OCI-M1 (cell line): ENCODE measurements at regions not wholly inside any gene's neighbourhood (a gene's known extent, or its start where the extent isn't known, plus 50 kb on each side); places are given as distances from the start of the nearest gene placed in this dataset.

Experiments used
- DNase-seq: peaks from one replicate; lab custom pipeline; 2025; lab: John Stamatoyannopoulos, UW

DNA sequence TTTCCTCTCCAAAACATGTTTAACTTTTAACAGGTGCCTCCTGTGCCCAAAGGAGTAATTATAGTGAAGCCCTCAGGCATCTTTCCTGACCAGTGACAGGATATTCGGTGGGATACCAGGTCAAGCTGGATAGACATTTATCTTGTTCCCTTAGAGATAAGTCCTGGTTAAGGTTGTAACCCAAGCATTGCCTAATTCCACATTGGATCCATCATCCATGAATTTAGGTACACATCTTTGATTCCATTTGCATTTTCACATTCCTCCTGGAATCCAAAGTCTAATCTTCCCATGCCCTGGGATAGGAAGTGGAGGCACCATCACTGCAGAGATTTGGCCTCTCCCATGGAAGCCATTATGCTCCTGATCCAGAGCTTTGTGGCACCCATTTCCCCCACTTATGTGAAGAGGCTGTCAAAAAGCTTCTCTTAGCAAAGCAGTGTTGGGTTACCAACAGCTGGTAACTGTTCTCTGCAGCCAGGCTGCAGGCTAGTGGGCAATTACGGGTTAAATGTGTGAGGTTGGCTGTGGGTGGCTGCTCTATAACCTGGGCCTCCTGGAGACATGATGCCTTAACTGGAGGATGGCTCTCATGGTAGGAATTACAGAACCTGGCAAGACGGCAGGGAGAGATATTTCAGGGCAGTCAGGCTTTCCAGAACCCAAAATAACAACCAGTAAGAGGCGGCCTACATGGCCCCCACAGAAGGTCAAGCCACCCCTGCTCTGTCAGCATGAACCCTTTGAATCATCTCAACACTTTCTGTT, 96.9 kb upstream of the VGLL2 start:
- DNase-seq, result no peak

DNA sequence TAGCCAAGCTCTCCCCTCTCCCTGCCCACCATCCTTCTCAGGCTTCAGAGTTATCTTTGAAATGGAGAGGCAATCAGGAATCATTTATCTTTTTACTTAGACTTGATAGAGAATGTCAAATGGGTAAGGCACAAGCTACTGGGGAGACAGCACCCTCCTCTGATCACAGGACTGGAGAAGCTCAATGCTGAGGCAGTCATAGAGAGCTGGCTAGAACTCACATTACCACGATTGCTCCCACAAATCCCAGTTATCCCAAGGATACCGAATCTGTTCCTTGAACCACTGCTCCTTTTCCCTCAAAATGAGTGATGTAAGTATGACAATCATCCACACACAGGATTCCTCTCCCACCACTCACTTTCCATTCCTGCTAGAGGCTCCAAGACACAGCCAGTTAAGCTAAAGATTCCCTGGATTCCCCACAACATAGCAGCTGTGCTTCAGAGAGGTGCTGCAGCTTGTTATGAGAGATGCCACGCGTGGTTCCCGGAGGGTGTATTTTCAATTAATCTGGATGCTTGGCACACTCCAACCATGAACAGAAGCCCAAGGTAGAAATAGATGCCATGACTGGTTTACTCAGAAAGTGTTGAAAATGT, 96.2 kb upstream of the VGLL2 start:
- DNase-seq, result no peak

DNA sequence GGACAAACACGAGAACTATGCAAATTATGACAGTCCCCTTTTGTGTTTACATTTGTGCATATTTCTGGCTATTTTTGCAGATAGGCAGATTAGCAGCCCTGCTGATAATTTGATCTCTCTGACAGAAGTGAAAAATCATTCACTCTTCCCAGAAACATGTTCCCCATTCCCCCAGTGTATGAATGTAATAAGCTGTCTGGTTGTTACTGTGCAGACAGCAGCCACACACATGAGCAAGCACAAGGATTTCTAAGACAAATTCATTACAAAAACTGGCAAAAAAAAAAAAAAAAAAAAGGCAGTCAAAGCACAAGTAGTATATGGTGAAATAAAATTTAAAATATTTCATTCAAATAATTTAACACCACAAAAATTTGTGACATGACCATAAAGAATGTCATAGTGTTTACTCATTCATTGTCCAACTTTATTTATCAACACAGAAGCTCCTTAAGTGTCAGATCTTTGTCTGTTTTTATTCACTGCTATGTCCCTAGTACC, 95.5 kb upstream of the VGLL2 start:
- DNase-seq, result no peak

- DNase-seq, result no peak
Observed at GRCh38 chr6:117174835-117175360, 90.5 kb upstream of the VGLL2 start.

- peak; percentile 47 for DNase-seq
Observed at GRCh38 chr6:117188627-117189201, 76.6 kb upstream of the VGLL2 start.

DNA sequence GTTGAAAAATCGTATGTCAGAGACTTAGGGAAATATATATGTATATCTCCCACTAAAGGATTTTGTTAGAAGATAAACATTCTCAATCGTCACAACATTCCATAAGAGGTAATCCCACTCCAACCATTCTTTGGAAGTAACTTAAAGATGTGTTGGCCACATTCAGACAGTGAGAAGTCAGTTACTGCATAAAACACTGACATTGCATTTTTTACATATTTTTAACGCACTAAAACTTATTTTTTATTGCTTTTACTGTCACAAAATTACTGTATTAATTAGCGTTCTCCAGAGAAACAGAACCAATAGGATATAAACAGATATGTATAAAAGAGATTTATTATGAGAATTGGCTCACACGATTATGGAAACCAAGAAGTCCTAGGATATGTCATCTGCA, 74.3 kb upstream of the VGLL2 start:
- DNase-seq, result no peak

DNA sequence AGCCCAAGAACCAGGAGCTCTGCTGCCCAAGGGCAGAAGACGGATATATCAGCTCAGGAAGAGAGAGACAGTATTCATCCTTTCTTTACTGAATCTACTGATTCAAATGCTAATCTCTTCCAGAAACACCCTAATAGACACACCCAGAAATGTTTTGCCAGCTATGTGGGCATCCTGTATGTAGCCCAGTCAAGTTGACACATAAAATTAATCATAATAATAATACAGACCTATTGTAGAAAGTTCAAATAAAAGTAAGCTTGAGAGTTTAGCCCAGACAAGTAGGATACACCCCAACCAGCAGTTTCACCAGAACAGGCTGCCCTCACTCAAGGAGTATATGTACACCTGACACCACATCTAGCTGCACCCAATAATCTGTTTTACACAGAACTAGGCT, 73.9 kb upstream of the VGLL2 start:
- DNase-seq, result no peak

DNA sequence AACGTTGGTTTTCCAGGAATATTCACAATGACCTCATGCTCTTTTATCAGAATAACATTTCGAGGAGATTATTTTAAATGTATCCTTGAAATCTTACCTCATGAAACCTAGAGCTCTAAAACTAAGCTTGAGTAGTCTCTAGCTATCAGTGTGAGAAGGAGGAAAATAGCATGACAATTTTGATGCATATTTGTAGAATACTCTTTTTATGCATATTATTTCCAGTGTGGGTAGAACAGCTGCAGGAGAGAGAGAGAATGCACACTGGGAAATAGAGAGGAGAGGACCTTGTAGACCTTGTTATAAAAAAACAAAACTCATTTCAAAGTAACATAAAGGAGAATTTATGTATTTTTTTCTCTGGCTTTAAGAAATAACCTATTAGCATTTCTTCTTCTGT, 71.1 kb upstream of the VGLL2 start:
- DNase-seq, result no peak

GRCh38 chr6:117194978-117195377, 70.4 kb upstream of the VGLL2 start:
- DNase-seq, result peak; percentile 4

- DNase-seq, result no peak
Observed at GRCh38 chr6:117195728-117196127, 69.6 kb upstream of the VGLL2 start.

GRCh38 chr6:117200067-117200466, 65.3 kb upstream of the VGLL2 start:
- DNase-seq, result no peak

- no peak for DNase-seq
Observed at GRCh38 chr6:117204903-117205302, 60.5 kb upstream of the VGLL2 start.

DNA sequence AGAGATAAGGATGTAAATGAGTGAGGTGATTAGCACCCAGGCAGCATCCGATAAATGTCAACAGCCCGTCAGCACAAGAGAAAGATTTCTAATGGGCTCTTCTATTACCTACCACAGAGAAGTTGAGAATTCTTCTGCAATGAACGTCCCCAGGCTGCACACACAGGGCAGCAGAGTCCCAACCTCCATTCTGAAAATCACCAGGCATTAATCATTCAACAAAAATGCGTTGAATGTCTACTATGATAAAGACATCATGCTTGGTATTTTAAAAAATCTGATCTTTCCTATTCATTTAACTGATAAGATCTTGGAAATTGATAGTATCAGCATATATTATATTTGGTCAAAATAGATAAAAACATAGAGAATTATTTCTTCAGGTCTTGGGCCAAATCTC, 59.5 kb upstream of the VGLL2 start:
- no peak for DNase-seq

- DNase-seq, result no peak
Observed at GRCh38 chr6:117206522-117206921, 58.8 kb upstream of the VGLL2 start.

GRCh38 chr6:117206944-117207687, 58.2 kb upstream of the VGLL2 start:
- DNase-seq, result no peak

DNA sequence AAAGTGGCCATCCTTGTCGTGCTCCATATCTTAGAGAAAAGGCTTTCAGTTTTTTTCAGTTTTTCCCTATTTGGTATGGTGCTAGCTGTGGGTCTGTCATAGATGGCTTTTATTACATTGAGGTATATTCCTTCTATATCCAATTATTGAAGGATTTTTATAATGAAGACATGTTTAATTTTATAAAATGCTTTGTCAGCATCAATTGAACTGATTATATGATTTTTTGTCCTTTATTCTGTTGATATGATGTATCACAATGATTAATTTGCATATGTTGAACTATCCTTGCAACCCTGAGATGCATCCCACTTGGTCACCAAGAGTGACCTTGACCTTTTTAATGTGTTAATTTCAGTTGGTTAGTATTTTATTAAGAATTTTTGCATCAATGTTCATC, 55.1 kb upstream of the VGLL2 start:
- no peak for DNase-seq

GRCh38 chr6:117215353-117216090, 49.8 kb upstream of the VGLL2 start:
- DNase-seq, result no peak
